Spleen (tissue), 7 donors: ENCODE measurements at regions not wholly inside any gene's neighbourhood (a gene's known extent, or its start where the extent isn't known, plus 50 kb on each side); places are given as distances from the start of the nearest gene placed in this dataset.

ENCODE experiments used
- POLR2A ChIP-seq, 3 donors: fragments of 450-650 bp; IDR thresholded peaks; one replicate each; pipeline ENCODE4 v1.5.1; 2017; ENCODE audit warnings: antibody characterized with exemption in 3 of 3, mild to moderate bottlenecking in 1 of 3
- POLR2AphosphoS5 ChIP-seq, 3 donors: sonication (generic); formaldehyde crosslinking; IDR thresholded peaks; one replicate each; pipeline ENCODE4 v1.5.1; 2017; ENCODE audit warnings: antibody characterized with exemption in 3 of 3
- TF ChIP-seq, protein P1 (sequence below), 11 experiments: fragments of 200-600 bp in 7 of 11; fragments of 450-650 bp in 4 of 11; sonication (generic) in 4 of 11; IDR thresholded peaks in 8 of 11; conservative IDR thresholded peaks in 3 of 11; 1 replicate in 7 of 11; 2 replicates in 4 of 11; pipeline versions ENCODE4 v1.4.0 to v1.8.0; 2016 to 2021; ENCODE audit warnings: antibody characterized with exemption in 11 of 11, inconsistent platforms in 4 of 11, mild to moderate bottlenecking in 1 of 11
- donor health status: DM: no; HTN: no; CAD: no; lungs with moderate emphysema.
- donor health status: DM: no; HTN: no; CAD: no.
- donor health status: DM: no; HTN: no; CAD: no.

DNA sequence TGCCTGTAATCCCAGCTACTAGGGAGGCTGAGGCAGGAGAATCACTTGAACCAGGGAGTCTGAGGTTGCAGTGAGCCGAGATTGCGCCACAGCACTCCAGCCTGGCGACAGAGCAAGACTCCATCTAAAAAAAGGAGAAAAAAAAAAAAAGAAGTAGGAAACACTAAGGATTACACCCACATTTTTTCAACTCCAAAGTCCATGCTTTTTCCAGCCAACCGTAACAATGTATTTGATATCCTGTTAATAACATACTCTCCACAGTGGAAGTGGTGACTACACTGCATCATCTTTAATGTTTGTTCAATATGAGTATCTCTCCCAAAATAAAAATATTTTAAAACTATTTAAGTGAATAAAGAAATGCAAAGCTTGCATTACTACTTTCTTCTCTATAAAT is 481.6 kb upstream of the ACVR2A start:
- no peak for TF ChIP-seq POLR2A (IDR thresholded peaks at IDR 0.05)
- TF ChIP-seq, protein P1, sequence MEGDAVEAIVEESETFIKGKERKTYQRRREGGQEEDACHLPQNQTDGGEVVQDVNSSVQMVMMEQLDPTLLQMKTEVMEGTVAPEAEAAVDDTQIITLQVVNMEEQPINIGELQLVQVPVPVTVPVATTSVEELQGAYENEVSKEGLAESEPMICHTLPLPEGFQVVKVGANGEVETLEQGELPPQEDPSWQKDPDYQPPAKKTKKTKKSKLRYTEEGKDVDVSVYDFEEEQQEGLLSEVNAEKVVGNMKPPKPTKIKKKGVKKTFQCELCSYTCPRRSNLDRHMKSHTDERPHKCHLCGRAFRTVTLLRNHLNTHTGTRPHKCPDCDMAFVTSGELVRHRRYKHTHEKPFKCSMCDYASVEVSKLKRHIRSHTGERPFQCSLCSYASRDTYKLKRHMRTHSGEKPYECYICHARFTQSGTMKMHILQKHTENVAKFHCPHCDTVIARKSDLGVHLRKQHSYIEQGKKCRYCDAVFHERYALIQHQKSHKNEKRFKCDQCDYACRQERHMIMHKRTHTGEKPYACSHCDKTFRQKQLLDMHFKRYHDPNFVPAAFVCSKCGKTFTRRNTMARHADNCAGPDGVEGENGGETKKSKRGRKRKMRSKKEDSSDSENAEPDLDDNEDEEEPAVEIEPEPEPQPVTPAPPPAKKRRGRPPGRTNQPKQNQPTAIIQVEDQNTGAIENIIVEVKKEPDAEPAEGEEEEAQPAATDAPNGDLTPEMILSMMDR (IDR thresholded peaks at IDR 0.05 in 8 of 11, conservative IDR thresholded peaks at IDR 0.05 in 3 of 11), result no peak
- TF ChIP-seq POLR2AphosphoS5 (IDR thresholded peaks at IDR 0.05), result no peak
